Peyer's patch (tissue), 4 donors: ENCODE measurements at regions not wholly inside any gene's neighbourhood (a gene's known extent, or its start where the extent isn't known, plus 50 kb on each side); places are given as distances from the start of the nearest gene placed in this dataset.

Source experiments
- DNase-seq, 3 donors: peaks; one replicate each; pipeline ENCODE4 v3.0.0-alpha.2; 2017 to 2019
- H3K27ac ChIP-seq, 4 donors: fragments of 200-600 bp; sonication (generic); one replicate each; pipeline ENCODE4 v1.5.1; 2016 to 2019
- H3K27me3 ChIP-seq, 2 donors: fragments of 200-600 bp; sonication (generic); one replicate each; pipeline ENCODE4 v1.5.1; 2019
- H3K36me3 ChIP-seq, 3 donors: fragments of 200-600 bp; sonication (generic); one replicate each; pipeline ENCODE4 v1.5.1; 2016 to 2019
- H3K4me1 ChIP-seq, 4 donors: fragments of 200-600 bp; sonication (generic); one replicate each; pipeline ENCODE4 v1.5.1; 2016 to 2019
- H3K4me3 ChIP-seq, 4 donors: fragments of 200-600 bp; sonication (generic); 1 replicate in 3 of 4; 2 replicates in 1 of 4; pipeline ENCODE4 v1.5.1; 2016 to 2019; ENCODE audit warnings: mild to moderate bottlenecking in 1 of 4
- H3K9me3 ChIP-seq, 4 donors: fragments of 200-600 bp; sonication (generic); one replicate each; pipeline ENCODE4 v1.5.1; 2016 to 2019; ENCODE audit warnings: mild to moderate bottlenecking in 1 of 4
- CTCF ChIP-seq, 6 experiments: fragments of 450-650 bp in 4 of 6; fragments of 200-600 bp in 2 of 6; sonication (generic) in 1 of 6; IDR thresholded peaks; one replicate each; pipeline ENCODE4 v1.5.1; 2017 to 2019; ENCODE audit warnings: antibody characterized with exemption in 6 of 6, mild to moderate bottlenecking in 3 of 6, moderate library complexity in 1 of 6
- POLR2A ChIP-seq, 2 donors: fragments of 450-650 bp; IDR thresholded peaks; one replicate each; pipeline ENCODE4 v1.5.1; 2017; ENCODE audit warnings: antibody characterized with exemption in 2 of 2, mild to moderate bottlenecking in 2 of 2, moderate library complexity in 2 of 2

- H3K4me1 ChIP-seq: no peaks in the 10 kb centered on the region
- H3K4me3 ChIP-seq: no peak overlapping the region
- no peaks in the 10 kb centered on the region for H3K9me3 ChIP-seq
- no peak overlapping the region for H3K27ac ChIP-seq
- no peak for DNase-seq
- no peak for TF ChIP-seq CTCF (IDR thresholded peaks at IDR 0.05)
- no peak for TF ChIP-seq POLR2A (IDR thresholded peaks at IDR 0.05)
- no peaks in the 10 kb centered on the region for H3K36me3 ChIP-seq
- no peaks in the 10 kb centered on the region for H3K27me3 ChIP-seq
These were observed 1502.1 kb downstream of the TBC1D22A start for GRCh38 chr22:48264586-48264985.

- H3K9me3 ChIP-seq: no peaks in the 10 kb centered on the region
- TF ChIP-seq POLR2A (IDR thresholded peaks at IDR 0.05) (no peak), CTCF (IDR thresholded peaks at IDR 0.05) (no peak)
- H3K36me3 ChIP-seq: no peaks in the 10 kb centered on the region
- no peaks in the 10 kb centered on the region for H3K27me3 ChIP-seq
- H3K27ac ChIP-seq: no peak overlapping the region
- H3K4me1 ChIP-seq: no peaks in the 10 kb centered on the region
- no peak overlapping the region for H3K4me3 ChIP-seq
- no peak for DNase-seq
These were observed 1501.4 kb downstream of the TBC1D22A start for GRCh38 chr22:48263791-48264351.

- TF ChIP-seq CTCF (IDR thresholded peaks at IDR 0.05): no peak
- no peak for TF ChIP-seq POLR2A (IDR thresholded peaks at IDR 0.05)
- Histone ChIP-seq H3K27ac (no peak overlapping the region), H3K9me3 (no peaks in the 10 kb centered on the region), H3K4me1 (no peaks in the 10 kb centered on the region), H3K27me3 (no peaks in the 10 kb centered on the region), H3K36me3 (no peaks in the 10 kb centered on the region), H3K4me3 (no peak overlapping the region)
- no peak for DNase-seq
These were observed 1500.9 kb downstream of the TBC1D22A start for GRCh38 chr22:48263431-48263765.

GRCh38 chr22:48262596-48263430, 1500.4 kb downstream of the TBC1D22A start:
- Histone ChIP-seq H3K4me3 (no peak overlapping the region), H3K27ac (no peak overlapping the region), H3K27me3 (no peaks in the 10 kb centered on the region), H3K9me3 (no peaks in the 10 kb centered on the region), H3K4me1 (no peaks in the 10 kb centered on the region), H3K36me3 (no peaks in the 10 kb centered on the region)
- TF ChIP-seq CTCF (IDR thresholded peaks at IDR 0.05): no peak
- no peak for TF ChIP-seq POLR2A (IDR thresholded peaks at IDR 0.05)
- no peak for DNase-seq

GRCh38 chr22:48261706-48262105, 1499.3 kb downstream of the TBC1D22A start:
- Histone ChIP-seq H3K36me3 (no peaks in the 10 kb centered on the region), H3K4me3 (no peak overlapping the region), H3K4me1 (no peaks in the 10 kb centered on the region), H3K27ac (no peak overlapping the region), H3K9me3 (no peaks in the 10 kb centered on the region), H3K27me3 (no peaks in the 10 kb centered on the region)
- no peak for DNase-seq
- TF ChIP-seq CTCF (IDR thresholded peaks at IDR 0.05) (no peak), POLR2A (IDR thresholded peaks at IDR 0.05) (no peak)
